GM19438 (cell line): ENCODE measurements at regions not wholly inside any gene's neighbourhood (a gene's known extent, or its start where the extent isn't known, plus 50 kb on each side); places are given as distances from the start of the nearest gene placed in this dataset.

Experiments
- ATAC-seq: cut with Tn5 transposase; IDR thresholded peaks from one replicate; pipeline ENCODE4 v1.9.1; 2021; ENCODE audit warnings: low read depth; ENCODE audit not compliant: unreplicated experiment

- peak; percentile 87 for ATAC-seq
These were observed 137.1 kb downstream of the PJA1 start for GRCh38 chrX:69028006-69028760.

DNA sequence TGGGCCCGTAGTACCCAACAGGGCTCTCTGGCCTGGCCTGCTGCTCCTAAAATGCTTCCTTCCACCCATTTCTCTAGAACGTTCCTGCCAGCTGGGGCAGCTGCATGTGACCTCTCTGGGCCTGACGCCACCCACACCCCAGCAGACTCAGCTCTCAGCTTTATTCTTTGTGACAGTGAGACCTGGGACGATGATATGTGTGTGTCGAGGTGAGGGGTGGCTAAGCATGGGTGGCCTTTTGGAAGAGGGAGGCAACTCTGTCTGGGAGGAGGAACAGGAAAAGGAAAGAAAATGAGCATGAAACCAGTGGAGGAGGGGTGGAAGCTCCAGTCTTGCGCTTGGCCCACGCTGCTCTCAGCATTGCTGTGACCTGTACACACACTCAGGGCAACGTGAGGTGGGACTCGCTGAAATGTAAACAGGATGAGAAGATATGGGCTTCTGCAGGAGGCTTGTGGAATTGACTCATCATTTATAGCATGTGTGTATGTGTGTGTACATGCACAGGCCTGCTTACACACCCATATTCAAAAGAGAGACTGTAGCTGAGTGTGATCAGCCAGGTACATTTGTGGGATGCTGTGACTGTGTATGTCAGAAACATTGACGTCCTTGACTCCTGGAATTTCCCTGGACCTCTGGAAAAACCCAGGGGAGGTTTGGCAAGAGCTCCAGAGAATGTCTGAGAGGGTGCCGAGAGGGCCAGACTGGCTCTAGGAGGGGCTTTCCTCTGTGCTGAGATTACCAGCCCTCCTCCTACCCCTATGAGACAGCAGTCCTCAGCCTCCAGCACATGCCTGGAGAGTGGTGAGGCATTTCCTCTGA, 137.9 kb downstream of the PJA1 start:
- ATAC-seq, result no peak

- ATAC-seq, result no peak
These were observed 139.4 kb downstream of the PJA1 start for GRCh38 chrX:69025802-69026301.

DNA sequence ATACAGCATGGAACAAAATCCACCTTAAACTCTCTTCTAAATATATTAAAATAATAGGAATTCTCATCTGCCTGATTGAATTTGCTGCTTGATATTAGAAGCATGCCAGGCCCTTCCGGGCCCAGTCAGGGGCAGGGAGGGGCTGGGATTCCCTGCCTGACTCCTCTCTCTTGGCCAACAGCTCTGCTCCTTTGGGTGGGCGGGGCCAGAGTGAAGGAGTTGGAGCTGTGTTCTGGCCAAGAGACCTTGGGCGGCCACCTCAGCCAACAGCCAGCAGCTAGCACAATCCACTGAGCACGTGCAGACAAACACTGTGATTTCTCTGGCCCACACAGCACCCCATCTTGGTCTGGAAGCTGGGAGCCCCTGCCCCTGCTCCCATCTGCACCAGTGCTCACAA, 140.3 kb downstream of the PJA1 start:
- ATAC-seq, result no peak

- no peak for ATAC-seq
These were observed 141.0 kb downstream of the PJA1 start for GRCh38 chrX:69024161-69024736.

DNA sequence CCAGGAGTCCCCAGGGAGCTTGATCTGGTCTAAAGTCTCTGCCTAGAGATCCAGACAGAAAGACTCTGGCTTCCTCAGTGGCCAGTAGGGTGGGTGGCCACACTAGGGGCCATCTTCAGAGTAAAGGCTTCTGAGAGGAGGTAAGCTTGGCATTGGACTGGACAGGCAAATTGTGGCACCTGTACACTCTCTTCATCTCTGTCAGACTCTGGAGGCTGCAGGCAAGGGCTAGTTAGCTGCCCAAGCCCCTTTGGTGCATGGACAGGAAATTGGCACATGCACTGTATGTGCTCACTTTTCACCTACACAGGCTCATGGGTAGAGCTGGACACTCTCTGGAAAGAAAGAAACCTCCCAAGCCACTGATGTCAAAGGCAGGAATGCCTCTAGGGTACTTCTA, 142.8 kb downstream of the PJA1 start:
- ATAC-seq, result no peak

- no peak for ATAC-seq
These were observed 143.9 kb downstream of the PJA1 start for GRCh38 chrX:69021141-69021960.

GRCh38 chrX:69020316-69020715, 144.9 kb downstream of the PJA1 start:
- ATAC-seq, result no peak

DNA sequence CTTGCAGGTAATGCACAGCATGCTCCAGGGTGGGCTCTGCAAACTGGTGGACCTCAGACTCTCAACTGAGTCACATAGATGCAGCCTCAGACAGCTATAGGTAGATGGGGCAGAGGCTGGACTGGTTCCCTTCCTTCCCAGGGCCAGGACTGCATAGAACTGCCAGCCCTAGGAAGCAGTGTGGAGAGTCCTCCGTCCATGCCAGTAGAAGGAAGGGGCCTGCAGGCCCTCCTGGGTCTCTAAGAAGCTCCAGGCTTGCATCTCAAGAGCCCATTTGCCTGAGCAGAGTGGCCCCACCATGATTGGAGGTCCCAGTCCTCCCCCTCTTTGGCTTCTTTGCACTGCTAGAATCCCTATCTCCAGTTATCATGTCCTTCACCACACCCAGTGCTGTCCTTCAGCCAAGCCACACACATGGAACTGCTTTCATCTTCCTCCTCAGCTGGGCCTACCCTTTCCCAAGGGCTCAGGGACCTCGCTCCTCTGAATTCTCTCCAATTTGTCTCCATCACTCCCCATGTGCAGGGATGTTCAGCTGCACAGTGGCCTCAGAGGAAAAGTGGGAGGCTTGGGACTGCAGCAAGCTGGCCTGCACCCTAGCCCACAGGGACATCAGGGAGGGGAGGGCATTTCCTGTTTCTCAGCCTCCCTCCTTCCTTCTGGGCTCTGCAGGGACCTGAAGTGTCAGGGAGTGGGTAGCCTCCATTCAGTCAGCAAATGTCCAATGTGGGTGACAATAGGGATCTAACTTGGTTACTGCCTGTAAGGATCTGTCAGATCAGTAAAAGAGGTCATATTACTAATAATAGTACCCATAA, 146.0 kb downstream of the PJA1 start:
- no peak for ATAC-seq

DNA sequence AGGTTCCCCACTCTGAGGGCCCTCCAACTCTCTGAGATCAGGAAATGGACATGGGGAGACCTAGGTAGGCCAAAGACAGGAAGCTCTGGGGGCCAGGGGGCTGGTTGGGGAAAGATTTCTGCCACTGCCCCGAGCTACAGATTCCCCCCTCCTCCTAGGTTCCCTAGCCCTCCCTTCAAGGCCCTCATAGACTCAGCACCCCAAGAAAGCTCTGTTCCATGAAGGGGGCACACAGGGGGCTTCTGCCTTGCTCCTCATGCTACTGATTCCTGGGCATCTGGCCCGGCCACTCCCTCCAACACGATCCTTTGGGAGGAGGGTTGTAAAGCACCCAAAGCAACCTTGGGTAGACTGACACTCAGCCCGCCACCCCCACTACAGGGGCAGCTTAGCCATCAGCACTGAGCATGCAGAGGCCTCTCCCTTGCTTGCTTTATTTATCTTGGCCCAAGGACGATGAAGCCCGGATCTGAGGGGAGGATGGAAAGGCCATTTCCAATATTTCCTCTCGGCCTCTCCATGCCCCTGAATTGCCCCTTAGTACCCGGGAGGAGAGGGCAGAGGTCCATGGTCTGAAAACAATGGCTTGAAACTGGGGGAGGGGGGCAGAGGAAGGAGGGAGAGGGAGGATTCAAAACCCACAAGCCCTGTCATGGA, 146.7 kb downstream of the PJA1 start:
- no peak for ATAC-seq

GRCh38 chrX:69016293-69016941, 148.8 kb downstream of the PJA1 start:
- ATAC-seq, result no peak

GRCh38 chrX:69015564-69016292, 149.5 kb downstream of the PJA1 start:
- ATAC-seq, result no peak

- ATAC-seq, result no peak
These were observed 150.1 kb downstream of the PJA1 start for GRCh38 chrX:69015156-69015555.

DNA sequence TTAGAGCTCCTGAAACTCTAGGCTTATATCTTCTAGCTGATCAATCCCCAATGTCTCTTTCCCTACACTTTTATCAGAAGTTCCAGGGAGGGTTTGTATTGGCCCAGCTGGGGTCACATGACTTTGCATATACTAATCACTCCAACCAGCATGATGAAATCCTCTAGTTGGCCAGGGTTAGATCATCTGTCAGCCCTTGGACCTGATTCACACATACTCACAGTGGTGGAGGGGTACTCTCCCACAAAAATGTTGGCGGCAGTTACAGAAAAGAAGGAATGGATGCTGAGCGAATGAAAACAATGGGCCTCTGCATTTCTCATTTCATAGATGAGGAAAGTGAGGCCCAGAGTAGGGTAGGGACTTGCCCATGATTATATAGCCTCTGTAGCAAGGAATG, 151.1 kb downstream of the PJA1 start:
- no peak for ATAC-seq

DNA sequence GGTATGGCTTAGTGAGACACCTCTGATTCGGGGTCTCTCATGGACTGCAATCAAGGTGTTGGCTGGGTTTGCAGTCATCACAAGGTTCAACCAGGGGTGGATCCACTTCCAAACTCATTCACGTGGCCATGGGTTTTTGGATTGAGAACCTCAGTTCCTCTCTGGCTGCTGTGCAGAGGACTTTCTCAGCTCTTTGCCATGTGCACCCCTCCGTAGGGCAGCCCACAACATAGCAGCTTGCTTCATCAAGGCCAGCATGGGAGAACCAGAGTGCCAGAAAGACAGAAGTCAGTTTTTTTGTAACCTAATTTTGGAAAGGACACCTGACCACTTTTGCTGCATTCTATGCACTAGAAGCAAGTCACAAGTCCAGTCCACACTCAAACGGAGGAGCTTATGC, 154.9 kb downstream of the PJA1 start:
- ATAC-seq, result no peak

DNA sequence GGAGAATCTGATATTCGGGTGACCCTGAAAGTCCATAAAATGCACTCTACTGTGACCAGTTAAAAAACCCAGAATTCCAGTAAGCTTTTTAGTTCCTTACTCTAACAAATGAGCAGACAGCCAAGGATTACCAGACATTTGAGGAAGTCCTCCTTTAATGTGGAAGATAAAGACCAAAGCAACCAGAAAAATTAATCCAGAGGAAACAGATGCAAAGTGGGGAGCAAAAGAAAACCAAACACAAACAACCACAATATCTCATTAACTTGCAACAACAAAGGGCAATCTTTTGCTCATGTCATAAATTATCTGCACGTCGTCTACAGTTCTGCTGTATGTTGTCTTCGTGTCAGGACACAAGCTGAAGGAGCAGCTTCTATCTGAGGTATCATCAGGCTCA, 164.4 kb downstream of the PJA1 start:
- ATAC-seq, result no peak

DNA sequence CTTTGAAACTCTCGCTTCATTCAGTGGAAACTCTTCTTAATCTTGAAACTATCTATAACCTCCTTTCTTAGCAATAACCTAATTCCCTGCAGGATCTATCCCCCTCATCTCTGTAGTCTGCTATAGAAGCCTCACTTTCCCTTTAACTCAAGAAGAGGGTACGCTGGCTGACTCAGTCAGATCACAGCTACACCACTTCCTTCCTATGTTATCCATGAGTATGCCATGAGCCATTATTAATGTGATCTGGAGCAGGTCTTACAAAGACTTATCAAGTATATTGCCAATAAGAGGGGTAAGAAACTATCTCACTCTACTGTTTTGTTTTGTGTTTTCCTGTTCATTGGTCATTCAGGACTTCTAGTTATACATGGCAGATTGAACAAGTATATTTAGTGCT, 165.3 kb downstream of the PJA1 start:
- no peak for ATAC-seq

DNA sequence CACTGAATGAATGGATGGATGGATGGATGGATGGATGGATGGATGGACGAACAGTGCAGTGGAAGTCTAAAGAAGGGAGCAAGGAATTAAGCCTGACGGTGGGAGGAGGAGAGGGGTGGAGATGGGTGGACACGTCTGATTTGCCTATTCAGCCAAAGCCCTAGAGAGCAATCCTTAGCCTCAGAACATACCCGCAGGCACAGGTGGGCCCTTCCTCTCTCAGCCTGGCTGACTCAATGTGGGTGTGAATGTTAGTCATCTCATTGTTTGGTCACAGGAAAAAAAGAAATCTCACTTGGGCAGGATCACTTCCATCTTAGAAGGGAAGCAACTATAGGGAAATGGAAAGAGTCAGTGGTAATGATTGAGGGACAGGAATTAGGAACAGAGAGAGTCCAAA, 165.9 kb downstream of the PJA1 start:
- no peak for ATAC-seq
